ENCODE measurements at regions not wholly inside any gene's neighbourhood (a gene's known extent, or its start where the extent isn't known, plus 50 kb on each side); places are given as distances from the start of the nearest gene placed in this dataset.

GRCh38 chr2:147588191-147588590 is 256.6 kb upstream of the ACVR2A start:
- Histone ChIP-seq H3K79me2 (ENCODE audit: low read length) (no peaks in the 10 kb centered on the region), H2AFZ (ENCODE audit: low read length) (no peak overlapping the region), H3K9me2 (replicated peaks; ENCODE audit: low read length) (no peaks in the 10 kb centered on the region), H3F3A (ENCODE audit: low read length, unreplicated experiment) (no peaks in the 10 kb centered on the region), H3K36me3 (ENCODE audit: low read depth, low read length) (no peaks in the 10 kb centered on the region), H3K27ac (ENCODE audit: low read length) (no peak overlapping the region), H3K4me3 (ENCODE audit: low read length) (no peak overlapping the region), H3K9me3 (ENCODE audit: low read length) (0 out of 2 replicates have a peak, but pooled peaks cover 4% of the 10 kb centered on the region), H3K27me3 (ENCODE audit: low read length) (no peaks in the 10 kb centered on the region), H4K20me1 (ENCODE audit: low read length) (no peaks in the 10 kb centered on the region), H3K9ac (ENCODE audit: low read length) (no peak overlapping the region), H3K4me1 (ENCODE audit: insufficient read depth, low read length) (no peaks in the 10 kb centered on the region), H3K4me2 (ENCODE audit: low read length) (no peak overlapping the region)
- no peak for TF ChIP-seq CTCF (conservative IDR thresholded peaks at IDR 0.05; ENCODE audit: low read depth, low read length)
- TF ChIP-seq EZH2 (IDR thresholded peaks at IDR 0.05; ENCODE audit: low read length, unreplicated experiment) = no peak
- no peak for TF ChIP-seq EZH2phosphoT487 (IDR thresholded peaks at IDR 0.05; ENCODE audit: borderline replicate concordance, low read length)
- intact Hi-C loops (cut with micrococcal nuclease) = no loop called here
- DNase-seq (peak; percentile 54), ATAC-seq (peak; percentile 55)
- POLR2A ChIA-PET (ENCODE audit: unreplicated experiment) = interaction anchor here (0.5 kb wide), 1 partner anchor 9 kb away, joined by 3 read pairs; no protein-coding TSS in a partner anchor
- no TSS peak for BruUV-seq (replicated peaks)
- CTCF ChIA-PET = no interaction called here

GRCh38 chr2:147578529-147578928 is 266.3 kb upstream of the ACVR2A start:
- Histone ChIP-seq H3K9ac (ENCODE audit: low read length) (no peak overlapping the region), H3F3A (ENCODE audit: low read length, unreplicated experiment) (no peaks in the 10 kb centered on the region), H3K27ac (ENCODE audit: low read length) (no peak overlapping the region), H3K9me2 (replicated peaks; ENCODE audit: low read length) (no peaks in the 10 kb centered on the region), H3K9me3 (ENCODE audit: low read length) (no peaks in the 10 kb centered on the region), H3K36me3 (ENCODE audit: low read depth, low read length) (no peaks in the 10 kb centered on the region), H3K27me3 (ENCODE audit: low read length) (no peaks in the 10 kb centered on the region), H3K79me2 (ENCODE audit: low read length) (no peaks in the 10 kb centered on the region), H3K4me1 (ENCODE audit: insufficient read depth, low read length) (no peaks in the 10 kb centered on the region), H3K4me2 (ENCODE audit: low read length) (no peak overlapping the region), H3K4me3 (ENCODE audit: low read length) (no peak overlapping the region), H2AFZ (ENCODE audit: low read length) (no peak overlapping the region), H4K20me1 (ENCODE audit: low read length) (no peaks in the 10 kb centered on the region)
- DNase-seq (no peak), ATAC-seq (no peak)
- no TSS peak for BruUV-seq (replicated peaks)
- TF ChIP-seq EZH2phosphoT487 (IDR thresholded peaks at IDR 0.05; ENCODE audit: borderline replicate concordance, low read length) = no peak
- no peak for TF ChIP-seq EZH2 (IDR thresholded peaks at IDR 0.05; ENCODE audit: low read length, unreplicated experiment)
- no peak for TF ChIP-seq CTCF (conservative IDR thresholded peaks at IDR 0.05; ENCODE audit: low read depth, low read length)
- POLR2A ChIA-PET (ENCODE audit: unreplicated experiment) = interaction anchor here (0.6 kb wide), 1 partner anchor 9 kb away, joined by 3 read pairs; no protein-coding TSS in a partner anchor
- CTCF ChIA-PET = no interaction called here
- intact Hi-C loops (cut with micrococcal nuclease) = no loop called here

GRCh38 chr2:147577998-147578380 is 266.8 kb upstream of the ACVR2A start:
- H3K4me1 ChIP-seq (ENCODE audit: insufficient read depth, low read length) = no peaks in the 10 kb centered on the region
- no peaks in the 10 kb centered on the region for H3K9me2 ChIP-seq (replicated peaks; ENCODE audit: low read length)
- no peak overlapping the region for H3K27ac ChIP-seq (ENCODE audit: low read length)
- no peak for DNase-seq
- TF ChIP-seq CTCF (conservative IDR thresholded peaks at IDR 0.05; ENCODE audit: low read depth, low read length) = no peak
- no peaks in the 10 kb centered on the region for H3K36me3 ChIP-seq (ENCODE audit: low read depth, low read length)
- POLR2A ChIA-PET (ENCODE audit: unreplicated experiment) = no interaction called here
- intact Hi-C loops (cut with micrococcal nuclease) = no loop called here
- ATAC-seq = no peak
- H3K79me2 ChIP-seq (ENCODE audit: low read length) = no peaks in the 10 kb centered on the region
- H4K20me1 ChIP-seq (ENCODE audit: low read length) = no peaks in the 10 kb centered on the region
- H3K27me3 ChIP-seq (ENCODE audit: low read length) = no peaks in the 10 kb centered on the region
- no peak overlapping the region for H2AFZ ChIP-seq (ENCODE audit: low read length)
- H3F3A ChIP-seq (ENCODE audit: low read length, unreplicated experiment) = no peaks in the 10 kb centered on the region
- H3K4me2 ChIP-seq (ENCODE audit: low read length) = no peak overlapping the region
- no peak overlapping the region for H3K4me3 ChIP-seq (ENCODE audit: low read length)
- BruUV-seq (replicated peaks) = no TSS peak
- H3K9ac ChIP-seq (ENCODE audit: low read length) = no peak overlapping the region
- no peaks in the 10 kb centered on the region for H3K9me3 ChIP-seq (ENCODE audit: low read length)
- CTCF ChIA-PET = no interaction called here

All from PC-3 (cell line).